ENCODE measurements at regions not wholly inside any gene's neighbourhood (a gene's known extent, or its start where the extent isn't known, plus 50 kb on each side); places are given as distances from the start of the nearest gene placed in this dataset.
"Not testable (repeated sequence)": the region's sequence is repeated elsewhere in the genome, so short reads cannot be mapped to it uniquely, and the experiment has no call there.

- no peak for DNase-seq
Observed at GRCh38 chr12:25424211-25424731, 128.8 kb downstream of the LMNTD1 start.

GRCh38 chr12:25423355-25424050 is 129.6 kb downstream of the LMNTD1 start:
- DNase-seq = no peak

GRCh38 chr12:25422241-25422640 is 130.8 kb downstream of the LMNTD1 start:
- DNase-seq = no peak

GRCh38 chr12:25421651-25422167 is 131.4 kb downstream of the LMNTD1 start:
- no peak for DNase-seq

- no peak for DNase-seq
Observed at GRCh38 chr12:25420116-25420515, 133.0 kb downstream of the LMNTD1 start.

- no peak for DNase-seq
Observed at GRCh38 chr12:25419595-25419994, 133.5 kb downstream of the LMNTD1 start.

- peak; percentile 15 for DNase-seq
Observed at GRCh38 chr12:25417071-25417470, 136.0 kb downstream of the LMNTD1 start.

- no peak for DNase-seq
Observed at GRCh38 chr12:25416516-25416915, 136.6 kb downstream of the LMNTD1 start.

GRCh38 chr12:25415004-25415403 is 138.1 kb downstream of the LMNTD1 start:
- no peak for DNase-seq

- no peak for DNase-seq
Observed at GRCh38 chr12:25412735-25413134, 140.3 kb downstream of the LMNTD1 start.

- DNase-seq = no peak
Observed at GRCh38 chr12:25404955-25405354, 148.1 kb downstream of the LMNTD1 start.

GRCh38 chr12:25401547-25402345 is 151.0 kb upstream of the KRAS start:
- DNase-seq = no peak

- DNase-seq = no peak
Observed at GRCh38 chr12:25397001-25397400, 146.3 kb upstream of the KRAS start.

GRCh38 chr12:25395227-25395626 is 144.5 kb upstream of the KRAS start:
- DNase-seq = no peak

GRCh38 chr12:25394775-25395174 is 144.0 kb upstream of the KRAS start:
- not testable (repeated sequence) for DNase-seq

GRCh38 chr12:25394025-25394424 is 143.3 kb upstream of the KRAS start:
- no peak for DNase-seq

GRCh38 chr12:25391346-25391745 is 140.6 kb upstream of the KRAS start:
- DNase-seq = not testable (repeated sequence)

- DNase-seq = no peak
Observed at GRCh38 chr12:25388183-25388582, 137.5 kb upstream of the KRAS start.

GRCh38 chr12:25387732-25388050 is 137.0 kb upstream of the KRAS start:
- DNase-seq = no peak

- peak; percentile 90 for DNase-seq
Observed at GRCh38 chr12:25386831-25387731, 136.4 kb upstream of the KRAS start.

GRCh38 chr12:25384893-25385248 is 134.1 kb upstream of the KRAS start:
- no peak for DNase-seq
